ENCODE measurements at regions not wholly inside any gene's neighbourhood (a gene's known extent, or its start where the extent isn't known, plus 50 kb on each side); places are given as distances from the start of the nearest gene placed in this dataset.

- Histone ChIP-seq H3K36me3 (ENCODE audit: control insufficient read depth, insufficient read depth, low read length) (no peaks in the 10 kb centered on the region), H3K4me3 (ENCODE audit: low read depth, low read length) (no peak overlapping the region), H3K27me3 (ENCODE audit: control insufficient read depth, insufficient read depth, low read length) (no peaks in the 10 kb centered on the region)
- FAIRE-seq (no peak), DNase-seq (ENCODE audit: low read depth) (no peak)
- TF ChIP-seq, protein P1, sequence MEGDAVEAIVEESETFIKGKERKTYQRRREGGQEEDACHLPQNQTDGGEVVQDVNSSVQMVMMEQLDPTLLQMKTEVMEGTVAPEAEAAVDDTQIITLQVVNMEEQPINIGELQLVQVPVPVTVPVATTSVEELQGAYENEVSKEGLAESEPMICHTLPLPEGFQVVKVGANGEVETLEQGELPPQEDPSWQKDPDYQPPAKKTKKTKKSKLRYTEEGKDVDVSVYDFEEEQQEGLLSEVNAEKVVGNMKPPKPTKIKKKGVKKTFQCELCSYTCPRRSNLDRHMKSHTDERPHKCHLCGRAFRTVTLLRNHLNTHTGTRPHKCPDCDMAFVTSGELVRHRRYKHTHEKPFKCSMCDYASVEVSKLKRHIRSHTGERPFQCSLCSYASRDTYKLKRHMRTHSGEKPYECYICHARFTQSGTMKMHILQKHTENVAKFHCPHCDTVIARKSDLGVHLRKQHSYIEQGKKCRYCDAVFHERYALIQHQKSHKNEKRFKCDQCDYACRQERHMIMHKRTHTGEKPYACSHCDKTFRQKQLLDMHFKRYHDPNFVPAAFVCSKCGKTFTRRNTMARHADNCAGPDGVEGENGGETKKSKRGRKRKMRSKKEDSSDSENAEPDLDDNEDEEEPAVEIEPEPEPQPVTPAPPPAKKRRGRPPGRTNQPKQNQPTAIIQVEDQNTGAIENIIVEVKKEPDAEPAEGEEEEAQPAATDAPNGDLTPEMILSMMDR (IDR thresholded peaks at IDR 0.05; ENCODE audit: insufficient read depth, low read length, severe bottlenecking) = no peak
Measured at GRCh38 chr4:137131201-137131600, 401.1 kb downstream of the PCDH18 start.

DNA sequence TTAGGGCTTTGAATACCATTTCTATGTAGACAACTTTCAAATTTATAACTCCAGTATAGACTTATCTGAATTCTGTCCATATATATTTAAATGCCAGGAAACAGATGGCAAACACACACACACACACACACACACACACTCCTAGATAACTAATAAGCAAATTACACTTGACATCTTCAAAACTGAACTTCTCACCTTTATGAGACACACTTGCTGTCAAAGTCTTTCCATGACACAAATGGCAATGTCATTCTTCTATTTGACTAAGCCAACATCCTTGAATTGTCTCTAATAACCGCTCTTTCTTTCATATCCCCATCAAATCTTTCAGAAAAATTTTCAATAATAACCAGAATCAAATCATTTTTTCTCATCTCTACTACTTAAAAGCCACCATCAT is 402.4 kb downstream of the PCDH18 start:
- no peak for FAIRE-seq
- no peak for DNase-seq (ENCODE audit: low read depth)
- Histone ChIP-seq H3K4me3 (ENCODE audit: low read depth, low read length) (no peak overlapping the region), H3K27me3 (ENCODE audit: control insufficient read depth, insufficient read depth, low read length) (no peaks in the 10 kb centered on the region), H3K36me3 (ENCODE audit: control insufficient read depth, insufficient read depth, low read length) (no peaks in the 10 kb centered on the region)
- TF ChIP-seq, protein P1 (IDR thresholded peaks at IDR 0.05; ENCODE audit: insufficient read depth, low read length, severe bottlenecking) = no peak

GRCh38 chr4:137129441-137129840 is 402.9 kb downstream of the PCDH18 start:
- FAIRE-seq (no peak), DNase-seq (ENCODE audit: low read depth) (no peak)
- no peaks in the 10 kb centered on the region for H3K27me3 ChIP-seq (ENCODE audit: control insufficient read depth, insufficient read depth, low read length)
- TF ChIP-seq, protein P1 (IDR thresholded peaks at IDR 0.05; ENCODE audit: insufficient read depth, low read length, severe bottlenecking) = no peak
- H3K4me3 ChIP-seq (ENCODE audit: low read depth, low read length) = no peak overlapping the region
- H3K36me3 ChIP-seq (ENCODE audit: control insufficient read depth, insufficient read depth, low read length) = no peaks in the 10 kb centered on the region

- no peaks in the 10 kb centered on the region for H3K36me3 ChIP-seq (ENCODE audit: control insufficient read depth, insufficient read depth, low read length)
- DNase-seq (ENCODE audit: low read depth) = no peak
- TF ChIP-seq, protein P1 (IDR thresholded peaks at IDR 0.05; ENCODE audit: insufficient read depth, low read length, severe bottlenecking) = no peak
- H3K4me3 ChIP-seq (ENCODE audit: low read depth, low read length) = no peak overlapping the region
- H3K27me3 ChIP-seq (ENCODE audit: control insufficient read depth, insufficient read depth, low read length) = no peaks in the 10 kb centered on the region
- no peak for FAIRE-seq
Measured at GRCh38 chr4:137125011-137125410, 407.3 kb downstream of the PCDH18 start.

- Histone ChIP-seq H3K36me3 (ENCODE audit: control insufficient read depth, insufficient read depth, low read length) (no peaks in the 10 kb centered on the region), H3K27me3 (ENCODE audit: control insufficient read depth, insufficient read depth, low read length) (no peaks in the 10 kb centered on the region), H3K4me3 (ENCODE audit: low read depth, low read length) (no peak overlapping the region)
- DNase-seq (ENCODE audit: low read depth) (peak; percentile 53), FAIRE-seq (no peak)
- TF ChIP-seq, protein P1 (IDR thresholded peaks at IDR 0.05; ENCODE audit: insufficient read depth, low read length, severe bottlenecking) = peak; percentile 49
Measured at GRCh38 chr4:137124278-137124932, 407.9 kb downstream of the PCDH18 start.

GRCh38 chr4:137122876-137123275 is 409.4 kb downstream of the PCDH18 start:
- DNase-seq (ENCODE audit: low read depth) (no peak), FAIRE-seq (no peak)
- Histone ChIP-seq H3K36me3 (ENCODE audit: control insufficient read depth, insufficient read depth, low read length) (no peaks in the 10 kb centered on the region), H3K4me3 (ENCODE audit: low read depth, low read length) (no peak overlapping the region), H3K27me3 (ENCODE audit: control insufficient read depth, insufficient read depth, low read length) (no peaks in the 10 kb centered on the region)
- TF ChIP-seq, protein P1 (IDR thresholded peaks at IDR 0.05; ENCODE audit: insufficient read depth, low read length, severe bottlenecking) = no peak
